Fibroblast of lung (primary cell): ENCODE measurements at regions not wholly inside any gene's neighbourhood (a gene's known extent, or its start where the extent isn't known, plus 50 kb on each side); places are given as distances from the start of the nearest gene placed in this dataset.

Source experiments
- CTCF ChIP-seq, 2 donors: IDR thresholded peaks in 1 of 2; conservative IDR thresholded peaks in 1 of 2; 1 replicate in 1 of 2; 2 replicates in 1 of 2; pipeline ENCODE4 v1.5.1; 2011 to 2012; ENCODE audit warnings: low read length in 2 of 2, control low read depth in 1 of 2, inconsistent platforms in 1 of 2, low read depth in 1 of 2, mild to moderate bottlenecking in 1 of 2
- EZH2 ChIP-seq: IDR thresholded peaks from 2 replicates; pipeline ENCODE4 v1.5.1; 2012; ENCODE audit warnings: low read length, control low read depth, mild to moderate bottlenecking; ENCODE audit errors: missing control alignments

GRCh38 chr1:47694011-47694890 is 256.4 kb downstream of the FOXD2 start:
- TF ChIP-seq CTCF (conservative IDR thresholded peaks at IDR 0.05 in 1 of 2, IDR thresholded peaks at IDR 0.05 in 1 of 2; ENCODE audit: low read depth in 1 of 2, low read length in 2 of 2) (no peak), EZH2 (no peak)
